Panc1 (cell line): ENCODE measurements at regions not wholly inside any gene's neighbourhood (a gene's known extent, or its start where the extent isn't known, plus 50 kb on each side); places are given as distances from the start of the nearest gene placed in this dataset.

Experiments
- ATAC-seq: fragments of 200-7000 bp; cut with Tn5 transposase; 2 replicates; pipeline ENCODE4 v1.9.1; 2020; ENCODE audit warnings: mild to moderate bottlenecking, moderate library complexity
- BruUV-seq: library from RNA; stranded (reverse); fragments of 400-500 nt; replicated peaks from 2 replicates; lab custom pipeline; 2021; lab: Mats Ljungman, UMichigan
- CTCF ChIA-PET: fragments of 300-600 bp; sonication (Branson Sonifier 250); formaldehyde crosslinking; loops from one replicate; lab custom pipeline; 2022; ENCODE audit warnings: antibody characterized with exemption; lab: Charles Lee
- POLR2A ChIA-PET: fragments of 300-600 bp; sonication (Branson Sonifier 250); formaldehyde crosslinking; loops from one replicate; lab custom pipeline; 2022; ENCODE audit warnings: antibody characterized with exemption; lab: Charles Lee
- DNase-seq: peaks from one replicate; pipeline ENCODE4 v3.0.0-alpha.2; 2010; ENCODE audit warnings: low read depth, low spot score
- H3K27ac ChIP-seq: 2 replicates; pipeline ENCODE4 v1.5.1; 2011; ENCODE audit warnings: mild to moderate bottlenecking, low read length, inconsistent platforms
- H3K27me3 ChIP-seq: fragments of 200-500 bp; sonication (Bioruptor generic); 2 replicates; pipeline ENCODE4 v1.6.0; 2014; ENCODE audit warnings: low read length, inconsistent platforms; ENCODE audit not compliant: control insufficient read depth, insufficient read depth
- H3K36me3 ChIP-seq: fragments of 200-500 bp; sonication (Bioruptor generic); 2 replicates; pipeline ENCODE4 v1.5.1; 2014; ENCODE audit warnings: inconsistent platforms, mild to moderate bottlenecking, low read length, moderate library complexity; ENCODE audit not compliant: control insufficient read depth, insufficient read depth
- H3K4me1 ChIP-seq: 2 replicates; pipeline ENCODE4 v1.5.1; 2011; ENCODE audit warnings: inconsistent platforms, mild to moderate bottlenecking, low read length, moderate library complexity; ENCODE audit not compliant: control insufficient read depth, insufficient read depth
- H3K4me3 ChIP-seq, 2 experiments: 2 replicates each; pipeline ENCODE4 v1.5.1; 2011 to 2012; ENCODE audit warnings: low read depth in 2 of 2, low read length in 2 of 2, mild to moderate bottlenecking in 2 of 2, inconsistent platforms in 1 of 2, moderate library complexity in 1 of 2
- H3K9me3 ChIP-seq: fragments of 200-500 bp; sonication (Bioruptor generic); 2 replicates; pipeline ENCODE4 v1.5.1; 2014; ENCODE audit warnings: low read depth, mild to moderate bottlenecking, inconsistent platforms, low read length, moderate library complexity; ENCODE audit not compliant: control insufficient read depth, insufficient read depth
- POLR2AphosphoS5 ChIP-seq: IDR thresholded peaks from 2 replicates; pipeline ENCODE4 v1.6.1; 2012; ENCODE audit warnings: mild to moderate bottlenecking, low read depth, low read length, moderate library complexity
- SIN3A ChIP-seq: IDR thresholded peaks from 2 replicates; pipeline ENCODE4 v1.6.1; 2012; ENCODE audit warnings: low read depth, mild to moderate bottlenecking, low read length, moderate library complexity, borderline replicate concordance; ENCODE audit not compliant: insufficient read depth
- TCF7L2 ChIP-seq: IDR thresholded peaks from 2 replicates; pipeline ENCODE4 v1.6.1; 2011; ENCODE audit warnings: mild to moderate bottlenecking, low read depth, low read length, inconsistent platforms
- in situ Hi-C: cut with HindIII; loops from 2 replicates; pipeline ENCODE4 v1.10.0; 2016; ENCODE audit warnings: low sequenced_read_pairs, low pct_unique_long_range_greater_than_20kb
- intact Hi-C: fragments of 100-400 bp; cut with micrococcal nuclease; formaldehyde crosslinking; loops from one replicate; pipeline ENCODE4 v1.10.0; 2022; ENCODE audit not compliant: unreplicated experiment
- TF ChIP-seq, protein P1 (sequence below): fragments of 450-650 bp; IDR thresholded peaks from 2 replicates; pipeline ENCODE4 v1.5.1; 2017; ENCODE audit warnings: mild to moderate bottlenecking
- TF ChIP-seq, protein P2 (sequence below), 2 experiments: IDR thresholded peaks; 2 replicates each; pipeline ENCODE4 v1.6.1; 2011 to 2012; ENCODE audit warnings: low read depth in 2 of 2, control low read depth in 1 of 2, low read length in 1 of 2, mild to moderate bottlenecking in 1 of 2, moderate library complexity in 1 of 2; ENCODE audit not compliant: insufficient read depth in 1 of 2

DNA sequence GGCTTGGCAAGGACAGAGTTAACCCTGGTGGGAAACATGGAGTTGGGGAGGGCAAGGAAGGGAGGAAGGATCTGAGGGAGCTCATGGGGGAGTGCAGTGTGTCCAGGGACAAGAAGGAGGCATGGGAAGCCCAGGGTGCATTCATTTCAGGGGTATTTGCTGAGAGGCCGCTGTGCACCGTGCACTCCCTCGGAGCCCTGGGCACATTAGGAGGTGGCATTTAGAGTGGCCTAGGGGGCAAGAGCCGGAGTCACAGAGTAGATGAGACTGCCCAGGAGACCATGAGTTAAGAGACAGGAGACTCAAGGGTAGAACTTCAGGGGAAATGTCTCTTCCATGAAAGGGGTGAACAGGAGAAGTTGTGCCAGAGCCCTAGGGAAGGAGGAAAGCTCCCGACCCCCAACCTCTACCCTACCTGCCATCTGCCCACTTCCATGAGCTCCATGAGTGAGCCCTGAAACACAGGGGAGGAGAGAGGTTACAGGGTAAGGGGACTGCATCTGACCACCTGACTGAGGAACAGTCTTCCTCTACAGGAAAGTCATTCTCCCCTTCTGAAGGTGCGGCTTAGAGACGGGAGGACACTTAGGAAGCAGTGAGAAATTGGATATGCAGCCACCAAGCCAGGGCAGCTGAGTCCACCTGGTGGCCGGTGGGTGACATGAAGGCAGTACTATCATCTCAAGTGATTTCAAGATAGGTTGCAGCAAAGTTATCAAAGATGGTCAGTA, 58.5 kb upstream of the COPS8 start:
- no peaks in the 10 kb centered on the region for H3K9me3 ChIP-seq
- CTCF ChIA-PET, result no interaction called here
- in situ Hi-C loops (no loop called here), intact Hi-C loops (loop anchor here (2.0 kb wide), 1 partner anchor 674 kb away; no protein-coding TSS in a partner anchor)
- ATAC-seq (peak; percentile 94), DNase-seq (peak; percentile 25)
- peaks cover 7% of the 10 kb centered on the region; the same call in 1 of the 2 replicates for H3K27me3 ChIP-seq
- H3K36me3 ChIP-seq, result no peaks in the 10 kb centered on the region
- no peak overlapping the region for H3K4me3 ChIP-seq
- no peaks in the 10 kb centered on the region for H3K4me1 ChIP-seq
- H3K27ac ChIP-seq, result no peak overlapping the region
- POLR2A ChIA-PET, result no interaction called here
- TF ChIP-seq, protein P1, sequence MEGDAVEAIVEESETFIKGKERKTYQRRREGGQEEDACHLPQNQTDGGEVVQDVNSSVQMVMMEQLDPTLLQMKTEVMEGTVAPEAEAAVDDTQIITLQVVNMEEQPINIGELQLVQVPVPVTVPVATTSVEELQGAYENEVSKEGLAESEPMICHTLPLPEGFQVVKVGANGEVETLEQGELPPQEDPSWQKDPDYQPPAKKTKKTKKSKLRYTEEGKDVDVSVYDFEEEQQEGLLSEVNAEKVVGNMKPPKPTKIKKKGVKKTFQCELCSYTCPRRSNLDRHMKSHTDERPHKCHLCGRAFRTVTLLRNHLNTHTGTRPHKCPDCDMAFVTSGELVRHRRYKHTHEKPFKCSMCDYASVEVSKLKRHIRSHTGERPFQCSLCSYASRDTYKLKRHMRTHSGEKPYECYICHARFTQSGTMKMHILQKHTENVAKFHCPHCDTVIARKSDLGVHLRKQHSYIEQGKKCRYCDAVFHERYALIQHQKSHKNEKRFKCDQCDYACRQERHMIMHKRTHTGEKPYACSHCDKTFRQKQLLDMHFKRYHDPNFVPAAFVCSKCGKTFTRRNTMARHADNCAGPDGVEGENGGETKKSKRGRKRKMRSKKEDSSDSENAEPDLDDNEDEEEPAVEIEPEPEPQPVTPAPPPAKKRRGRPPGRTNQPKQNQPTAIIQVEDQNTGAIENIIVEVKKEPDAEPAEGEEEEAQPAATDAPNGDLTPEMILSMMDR, result peak; percentile 88
- no peak for TF ChIP-seq POLR2AphosphoS5
- BruUV-seq, result no TSS peak

DNA sequence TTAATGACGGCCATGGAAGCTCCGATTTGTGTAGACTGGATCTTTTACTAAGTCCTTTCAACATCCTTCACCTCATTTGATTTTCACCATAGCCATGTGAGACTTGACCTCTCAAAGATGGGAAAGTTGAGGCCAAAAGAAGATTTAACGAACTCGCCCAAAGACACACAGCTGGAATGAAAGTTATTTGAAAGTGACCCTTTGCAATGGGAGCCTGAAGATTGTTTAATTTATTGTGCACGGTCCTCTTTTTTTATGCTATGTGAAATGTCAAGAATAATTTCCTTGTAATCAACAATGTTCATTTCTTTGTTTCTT, 58.0 kb upstream of the COPS8 start:
- no peak for DNase-seq
- ChIA-PET POLR2A (no interaction called here), CTCF (no interaction called here)
- no peak overlapping the region for H3K27ac ChIP-seq
- H3K4me1 ChIP-seq, result no peaks in the 10 kb centered on the region
- no peak overlapping the region for H3K4me3 ChIP-seq
- intact Hi-C loops, result loop anchor here (2.0 kb wide), 1 partner anchor 675 kb away; no protein-coding TSS in a partner anchor
- H3K36me3 ChIP-seq, result no peaks in the 10 kb centered on the region
- H3K27me3 ChIP-seq, result peaks cover 7% of the 10 kb centered on the region; the same call in 1 of the 2 replicates
- no peak for ATAC-seq
- no TSS peak for BruUV-seq
- in situ Hi-C loops, result no loop called here
- no peaks in the 10 kb centered on the region for H3K9me3 ChIP-seq
- TF ChIP-seq SIN3A, result no peak
- TF ChIP-seq, protein P1, result peak; percentile 63

DNA sequence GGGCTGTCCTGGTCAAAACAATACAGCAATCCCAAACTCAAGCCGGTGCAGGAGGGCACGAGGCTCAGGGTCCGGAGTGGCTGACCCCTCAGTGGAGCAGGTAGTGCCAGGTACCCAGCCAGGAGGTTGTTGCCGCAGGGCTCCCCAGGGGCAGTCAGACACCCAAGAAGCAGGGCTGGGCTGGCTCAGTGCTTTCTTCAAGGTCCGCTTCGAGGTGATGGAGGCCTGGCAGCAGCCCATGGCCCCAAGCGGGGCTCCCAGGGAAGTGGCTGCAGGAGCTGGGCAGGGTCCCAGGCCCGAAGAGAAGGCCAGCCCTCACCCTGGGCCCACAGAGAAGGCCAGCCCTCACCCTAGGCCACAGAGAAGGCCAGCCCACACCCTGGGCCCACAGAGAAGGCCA, 55.3 kb upstream of the COPS8 start:
- no peaks in the 10 kb centered on the region for H3K4me1 ChIP-seq
- 0 out of 2 replicates have a peak, but pooled peaks cover 2% of the 10 kb centered on the region for H3K27me3 ChIP-seq
- no peaks in the 10 kb centered on the region for H3K36me3 ChIP-seq
- BruUV-seq, result no TSS peak
- ChIA-PET CTCF (no interaction called here), POLR2A (no interaction called here)
- DNase-seq (no peak), ATAC-seq (no peak)
- no peak overlapping the region for H3K27ac ChIP-seq
- in situ Hi-C loops, result no loop called here
- H3K9me3 ChIP-seq, result no peaks in the 10 kb centered on the region
- H3K4me3 ChIP-seq, result no peak overlapping the region
- intact Hi-C loops, result no loop called here
- TF ChIP-seq TCF7L2, result no peak
- no peak for TF ChIP-seq POLR2AphosphoS5
- TF ChIP-seq SIN3A, result no peak
- TF ChIP-seq, protein P2, sequence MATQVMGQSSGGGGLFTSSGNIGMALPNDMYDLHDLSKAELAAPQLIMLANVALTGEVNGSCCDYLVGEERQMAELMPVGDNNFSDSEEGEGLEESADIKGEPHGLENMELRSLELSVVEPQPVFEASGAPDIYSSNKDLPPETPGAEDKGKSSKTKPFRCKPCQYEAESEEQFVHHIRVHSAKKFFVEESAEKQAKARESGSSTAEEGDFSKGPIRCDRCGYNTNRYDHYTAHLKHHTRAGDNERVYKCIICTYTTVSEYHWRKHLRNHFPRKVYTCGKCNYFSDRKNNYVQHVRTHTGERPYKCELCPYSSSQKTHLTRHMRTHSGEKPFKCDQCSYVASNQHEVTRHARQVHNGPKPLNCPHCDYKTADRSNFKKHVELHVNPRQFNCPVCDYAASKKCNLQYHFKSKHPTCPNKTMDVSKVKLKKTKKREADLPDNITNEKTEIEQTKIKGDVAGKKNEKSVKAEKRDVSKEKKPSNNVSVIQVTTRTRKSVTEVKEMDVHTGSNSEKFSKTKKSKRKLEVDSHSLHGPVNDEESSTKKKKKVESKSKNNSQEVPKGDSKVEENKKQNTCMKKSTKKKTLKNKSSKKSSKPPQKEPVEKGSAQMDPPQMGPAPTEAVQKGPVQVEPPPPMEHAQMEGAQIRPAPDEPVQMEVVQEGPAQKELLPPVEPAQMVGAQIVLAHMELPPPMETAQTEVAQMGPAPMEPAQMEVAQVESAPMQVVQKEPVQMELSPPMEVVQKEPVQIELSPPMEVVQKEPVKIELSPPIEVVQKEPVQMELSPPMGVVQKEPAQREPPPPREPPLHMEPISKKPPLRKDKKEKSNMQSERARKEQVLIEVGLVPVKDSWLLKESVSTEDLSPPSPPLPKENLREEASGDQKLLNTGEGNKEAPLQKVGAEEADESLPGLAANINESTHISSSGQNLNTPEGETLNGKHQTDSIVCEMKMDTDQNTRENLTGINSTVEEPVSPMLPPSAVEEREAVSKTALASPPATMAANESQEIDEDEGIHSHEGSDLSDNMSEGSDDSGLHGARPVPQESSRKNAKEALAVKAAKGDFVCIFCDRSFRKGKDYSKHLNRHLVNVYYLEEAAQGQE (IDR thresholded peaks at IDR 0.05; ENCODE audit: insufficient read depth in 1 of 2, low read depth in 2 of 2, low read length in 1 of 2), result no peak
